ENCODE measurements at regions not wholly inside any gene's neighbourhood (a gene's known extent, or its start where the extent isn't known, plus 50 kb on each side); places are given as distances from the start of the nearest gene placed in this dataset.

DNA sequence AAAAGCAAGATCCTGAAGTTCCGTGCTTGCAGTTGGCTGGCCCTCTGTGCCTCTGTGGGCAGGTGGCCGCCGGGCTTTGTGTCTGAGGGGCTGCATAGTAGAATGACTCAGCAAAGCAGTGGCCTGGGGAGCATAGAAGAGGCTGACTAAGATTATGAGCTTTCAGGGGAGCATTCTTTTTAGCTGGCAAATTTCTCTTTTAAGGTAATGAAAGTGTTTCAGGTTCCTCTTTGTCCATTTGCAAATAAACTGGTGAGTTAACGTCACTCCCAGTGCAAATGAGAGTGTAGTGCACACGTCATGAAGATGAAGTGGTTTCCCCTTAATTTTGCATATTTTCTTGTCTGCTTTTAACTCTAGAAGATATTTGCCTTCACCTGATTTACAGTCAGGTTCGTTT lies 98.6 kb downstream of the BCL2L11 start:
- no peak for DNase-seq

DNA sequence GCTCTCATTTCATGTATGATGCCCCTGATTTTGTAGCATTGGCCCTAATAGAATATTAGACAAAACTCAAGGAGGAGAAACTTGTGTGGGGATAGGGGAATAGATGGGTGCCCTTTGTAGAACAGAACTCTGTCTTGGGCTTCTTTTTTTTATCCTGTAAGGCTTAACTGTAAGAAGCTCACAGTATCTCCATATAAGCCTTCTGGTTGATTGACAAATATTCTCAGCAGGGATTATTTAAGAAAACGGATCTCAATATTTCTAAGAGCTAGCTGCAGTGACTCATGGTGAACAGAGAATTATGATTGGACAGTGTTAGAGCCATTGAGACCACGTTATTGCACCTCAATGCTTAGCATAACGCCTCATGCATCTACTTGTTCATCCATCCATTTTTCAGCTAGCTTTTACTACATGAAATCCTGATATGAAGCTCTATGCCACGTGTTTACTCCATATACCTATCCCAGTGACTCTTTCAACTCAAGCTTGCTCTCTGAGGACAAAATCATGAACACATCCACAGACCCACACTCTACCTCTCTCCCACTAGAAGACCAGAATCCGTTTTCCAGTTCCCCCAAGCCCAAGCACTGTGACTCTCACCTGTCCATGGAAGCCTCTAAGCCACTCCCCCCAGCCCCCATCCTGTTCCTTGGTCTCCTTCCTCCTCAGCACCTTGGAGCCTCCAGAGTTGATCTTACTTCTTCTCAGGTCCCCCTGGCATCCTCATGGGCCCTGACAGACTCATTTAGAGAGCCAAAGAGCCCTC lies 99.2 kb downstream of the BCL2L11 start:
- no peak for DNase-seq

DNA sequence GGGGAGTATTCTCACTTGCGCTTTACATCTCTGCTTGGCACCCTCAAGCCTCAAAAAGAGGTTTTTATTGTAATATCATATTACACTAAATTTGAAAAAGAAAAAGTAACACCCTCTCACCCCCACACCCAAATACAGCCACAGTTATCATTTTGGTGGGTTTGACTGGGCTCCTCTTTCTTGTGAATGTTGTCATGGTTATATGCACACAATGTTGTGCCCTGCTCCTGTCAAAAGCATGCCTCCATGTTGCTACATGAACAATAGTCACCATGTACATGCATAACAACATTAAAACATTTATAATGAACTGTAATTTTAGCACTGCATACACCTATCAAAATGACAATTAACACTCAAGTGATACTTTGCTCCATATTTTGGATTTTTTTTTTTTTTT lies 100.2 kb downstream of the BCL2L11 start:
- no peak for DNase-seq

DNA sequence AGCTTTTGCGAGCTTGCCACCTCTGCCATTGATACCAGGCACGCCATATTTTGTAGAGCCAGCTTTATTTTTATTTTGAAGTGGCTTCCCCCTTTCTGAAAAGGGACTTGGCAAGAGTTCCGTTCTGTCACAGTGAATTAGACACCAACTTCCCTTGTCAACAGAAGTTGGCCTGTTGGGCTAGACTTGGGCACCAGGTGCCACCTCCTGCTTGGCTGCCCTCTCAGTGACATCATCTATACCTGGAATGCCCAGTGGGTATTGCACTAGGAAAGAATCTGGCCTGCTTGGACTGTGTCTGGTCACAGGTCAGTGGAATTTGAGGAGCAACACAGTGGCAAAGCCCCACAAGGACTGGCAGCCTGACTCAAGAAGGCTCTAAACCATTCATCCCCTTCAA lies 101.0 kb downstream of the BCL2L11 start:
- DNase-seq: no peak

DNA sequence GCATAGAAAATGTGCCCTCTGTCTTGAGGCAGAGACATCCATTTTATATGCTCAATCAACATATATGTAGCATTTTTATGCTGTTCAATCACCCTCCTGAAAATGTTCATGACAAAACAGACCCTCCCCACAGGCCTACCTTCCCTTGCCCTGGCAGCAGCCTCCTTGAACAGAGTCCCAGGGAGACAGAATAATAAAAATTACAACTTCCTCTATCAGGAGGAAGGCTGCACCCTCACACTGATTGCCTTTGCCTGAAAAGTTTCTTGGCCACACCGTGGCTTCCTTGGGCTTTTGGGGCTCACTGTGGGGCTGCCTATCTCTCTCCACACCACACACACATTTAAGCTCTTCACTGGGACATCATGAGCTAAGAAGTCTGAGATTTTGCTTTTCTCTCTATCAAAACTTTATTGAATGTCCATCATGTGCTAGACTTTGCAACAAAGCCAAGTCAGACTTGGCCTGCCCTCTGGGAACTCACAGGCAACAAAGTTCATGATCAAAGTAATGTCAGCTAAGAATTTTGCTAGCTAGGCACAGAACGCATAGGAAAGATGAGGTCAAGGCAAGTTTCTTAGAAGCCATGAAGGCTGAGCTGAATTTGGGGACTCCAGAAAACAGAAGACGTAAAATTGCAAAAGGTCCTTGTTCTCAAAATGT lies 101.6 kb downstream of the BCL2L11 start:
- no peak for DNase-seq

DNA sequence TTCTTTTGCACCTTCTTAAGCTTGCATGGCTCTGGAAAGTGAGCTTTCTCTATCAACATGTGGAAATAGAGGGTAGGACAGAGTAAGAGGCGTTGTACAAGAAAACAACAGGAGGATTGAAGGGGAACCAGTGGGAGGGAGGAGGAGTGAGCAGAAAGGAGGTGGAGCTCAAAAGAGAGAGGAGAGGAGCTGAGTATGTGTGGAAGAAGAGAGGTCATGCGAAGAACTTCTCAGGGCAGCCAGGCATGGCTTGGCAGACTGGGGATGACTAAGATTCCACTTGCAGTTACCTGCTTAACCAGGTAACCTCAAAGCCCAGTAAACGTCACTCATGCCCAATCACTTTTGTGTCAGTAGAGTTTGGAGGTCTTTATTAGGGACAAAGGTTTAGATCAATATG lies 105.1 kb downstream of the BCL2L11 start:
- DNase-seq: no peak

DNA sequence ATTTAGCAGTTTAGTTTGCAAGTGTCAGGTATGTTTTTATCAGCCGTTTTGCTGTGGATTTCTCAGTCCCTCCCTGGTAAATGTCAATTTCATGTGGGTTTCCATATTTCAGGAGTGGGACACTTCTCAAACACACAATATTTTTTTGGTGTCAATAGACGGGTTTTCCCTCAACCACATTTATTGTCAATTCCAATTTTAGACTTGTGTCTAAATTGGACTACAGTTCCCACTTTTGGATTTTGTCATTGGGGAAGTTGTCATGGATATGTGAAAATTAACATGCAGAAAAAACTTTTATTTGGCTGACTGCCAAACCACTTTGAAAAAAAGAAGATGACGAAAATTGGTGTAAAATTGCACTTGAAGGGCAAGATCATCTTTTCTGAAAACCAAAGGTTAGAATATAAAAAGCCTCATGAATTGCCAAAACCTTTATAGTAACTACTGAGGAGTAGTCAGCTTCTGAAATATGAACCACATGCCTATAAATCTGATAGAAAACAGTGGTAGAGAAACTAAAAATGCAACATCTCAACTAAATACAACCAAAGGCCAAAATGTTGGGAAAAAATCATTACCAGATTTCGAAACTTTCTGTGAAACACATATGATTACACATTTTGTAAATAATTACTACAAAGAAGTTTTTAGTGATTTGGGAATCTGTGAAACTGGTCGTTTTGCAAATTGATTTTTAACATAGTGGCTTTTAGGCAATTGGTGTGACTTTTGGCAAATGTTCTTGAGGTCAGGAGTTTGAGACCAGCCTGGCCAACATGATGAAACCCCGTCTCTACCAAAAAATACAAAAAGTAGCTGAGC lies 106.4 kb downstream of the BCL2L11 start:
- no peak for DNase-seq

DNA sequence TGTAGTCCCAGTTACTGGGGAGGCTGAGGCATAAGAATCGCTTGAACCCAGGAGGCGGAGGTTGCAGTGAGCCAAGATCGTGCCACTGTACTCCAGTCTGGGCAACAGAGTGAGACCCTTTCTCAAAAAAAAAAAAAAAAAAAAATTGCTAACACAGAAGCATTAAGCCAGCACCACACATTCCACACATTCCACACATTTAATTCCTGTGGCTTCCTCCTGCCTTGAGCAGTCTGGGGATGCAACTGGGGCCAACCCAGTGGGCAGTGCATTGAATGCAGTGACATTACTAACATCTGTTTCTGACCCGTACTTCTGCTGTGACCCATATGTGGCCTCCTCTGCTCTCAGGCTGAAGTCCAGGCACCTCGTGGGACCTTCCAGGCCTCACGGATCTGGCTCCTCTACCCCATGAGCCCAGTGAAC lies 107.0 kb downstream of the BCL2L11 start:
- no peak for DNase-seq

DNA sequence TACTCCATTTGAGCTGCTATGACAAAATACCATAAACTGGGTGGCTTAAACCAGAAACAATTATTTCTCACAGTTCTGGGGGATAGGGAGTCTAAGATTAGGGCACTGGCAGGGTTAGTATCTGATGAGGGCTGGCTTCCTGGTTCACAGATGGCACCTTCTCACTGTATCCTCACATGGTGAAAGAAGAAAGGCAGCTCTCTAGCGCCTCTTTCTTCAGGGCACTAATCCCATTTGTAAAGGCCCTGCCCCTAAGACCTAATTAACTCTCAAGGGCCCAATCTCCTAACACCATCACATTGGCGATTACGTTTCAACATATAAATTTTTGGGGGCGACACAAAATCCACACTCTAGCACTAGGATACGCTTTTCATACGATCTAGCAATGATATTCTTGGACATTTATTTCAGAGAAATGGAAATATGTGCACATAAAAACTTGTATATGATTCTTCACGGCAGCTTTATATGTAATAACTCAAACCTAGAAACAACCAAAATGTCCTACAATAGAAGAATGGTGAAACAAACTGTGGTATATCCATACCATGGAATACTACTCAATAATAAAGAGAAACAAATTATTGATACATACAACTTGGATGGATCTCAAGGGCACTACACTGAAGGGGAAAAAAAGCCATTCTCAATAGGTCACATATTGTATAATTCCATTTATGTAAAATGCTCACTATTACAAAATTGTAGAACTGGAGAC lies 111.0 kb downstream of the BCL2L11 start:
- no peak for DNase-seq

DNA sequence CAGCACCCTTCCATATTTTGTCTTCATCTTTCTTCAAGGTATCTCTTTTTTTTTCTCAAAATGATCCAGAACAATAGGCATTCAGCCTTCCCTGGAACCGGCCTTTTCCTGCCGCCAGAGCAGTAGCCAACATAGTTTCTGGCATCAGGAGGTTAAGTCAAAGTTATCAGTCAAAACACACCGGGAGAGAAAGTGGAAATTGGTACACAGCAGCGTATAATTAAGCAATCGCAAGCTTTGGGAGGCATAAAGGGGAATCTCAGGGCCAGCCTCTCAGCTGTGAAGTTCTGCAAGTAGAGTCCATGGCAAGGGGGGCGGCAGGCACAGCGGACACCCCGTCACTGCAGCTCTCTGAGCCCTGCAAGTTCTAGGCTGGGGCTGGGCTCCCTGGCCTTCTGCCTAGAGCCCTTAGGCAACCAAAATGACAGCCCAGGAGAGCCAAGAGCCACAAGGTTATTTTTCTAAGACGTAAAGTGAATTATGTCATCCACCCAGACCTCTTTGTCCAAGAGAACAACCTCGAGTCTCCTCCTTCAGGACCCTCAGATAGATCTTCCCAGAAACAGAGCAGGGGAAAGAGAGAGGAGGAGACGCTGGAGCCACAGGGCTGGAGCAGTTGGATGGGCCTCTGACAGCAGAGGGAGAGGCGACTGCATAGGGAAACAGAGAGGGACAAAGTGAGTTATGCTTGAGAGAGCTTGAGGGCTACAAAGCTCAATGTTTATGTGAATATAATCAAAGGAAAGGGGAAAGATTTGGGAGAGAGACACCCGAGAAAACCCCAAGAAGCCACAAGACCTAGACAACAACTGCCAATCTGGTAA lies 114.7 kb downstream of the BCL2L11 start:
- no peak for DNase-seq

DNA sequence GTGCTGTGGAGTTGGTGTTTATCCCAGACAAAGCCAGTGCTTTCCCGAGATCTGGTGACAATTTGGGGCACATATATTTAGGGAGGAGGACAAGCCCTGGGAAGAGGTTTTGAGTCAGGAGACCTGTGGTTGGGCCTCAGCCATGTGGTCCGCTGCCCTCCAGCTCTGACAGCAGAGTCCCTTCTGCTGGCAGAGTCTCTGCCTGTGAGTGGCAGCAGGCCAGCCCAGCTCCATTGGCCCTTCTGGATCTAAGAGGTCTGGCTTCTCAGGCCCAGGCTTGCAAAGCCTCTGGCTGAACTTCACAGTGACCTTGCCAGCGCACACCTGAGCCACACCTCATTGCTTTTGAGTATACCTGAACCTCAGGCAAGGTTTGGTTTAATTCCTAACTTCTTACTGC lies 115.3 kb downstream of the BCL2L11 start:
- DNase-seq: no peak

DNA sequence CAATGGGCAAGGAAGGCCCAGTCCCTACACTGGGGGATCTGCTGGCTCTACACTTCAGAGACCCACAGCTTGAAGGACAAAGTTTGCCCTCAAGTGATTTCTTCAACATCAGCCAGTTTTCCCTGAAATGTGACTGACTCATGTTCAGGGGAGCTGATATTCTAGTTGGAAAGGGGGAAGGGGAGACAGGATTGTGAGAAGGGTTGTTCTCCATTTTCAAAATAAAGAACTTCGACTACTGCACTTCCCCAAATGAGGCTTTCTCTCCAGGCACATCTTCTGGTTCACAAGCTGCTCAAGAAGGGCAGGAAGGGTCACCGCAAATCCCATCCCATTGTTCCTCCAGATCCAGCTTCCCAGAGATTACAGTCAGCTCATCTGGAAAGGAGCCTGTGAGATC lies 117.6 kb downstream of the BCL2L11 start:
- no peak for DNase-seq

DNA sequence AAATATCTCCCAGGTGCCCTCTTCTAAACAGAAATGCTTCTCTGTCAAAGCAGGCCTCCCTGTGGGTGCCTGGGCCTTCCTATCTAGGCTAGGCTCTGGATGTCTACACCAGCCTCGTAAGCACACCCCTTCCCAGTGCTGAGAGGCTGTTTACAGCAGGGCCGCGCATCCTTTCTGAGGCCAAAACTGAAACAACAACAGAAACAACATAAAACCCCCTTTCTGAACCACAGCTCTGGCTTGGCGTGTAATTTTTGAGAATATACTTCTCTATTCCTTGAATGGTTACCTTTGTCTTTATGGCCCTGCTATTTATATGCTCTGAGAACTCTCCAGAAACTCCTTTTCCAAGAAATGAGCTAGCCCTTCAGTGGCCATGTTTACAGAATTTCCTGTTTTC lies 118.4 kb downstream of the BCL2L11 start:
- no peak for DNase-seq

DNA sequence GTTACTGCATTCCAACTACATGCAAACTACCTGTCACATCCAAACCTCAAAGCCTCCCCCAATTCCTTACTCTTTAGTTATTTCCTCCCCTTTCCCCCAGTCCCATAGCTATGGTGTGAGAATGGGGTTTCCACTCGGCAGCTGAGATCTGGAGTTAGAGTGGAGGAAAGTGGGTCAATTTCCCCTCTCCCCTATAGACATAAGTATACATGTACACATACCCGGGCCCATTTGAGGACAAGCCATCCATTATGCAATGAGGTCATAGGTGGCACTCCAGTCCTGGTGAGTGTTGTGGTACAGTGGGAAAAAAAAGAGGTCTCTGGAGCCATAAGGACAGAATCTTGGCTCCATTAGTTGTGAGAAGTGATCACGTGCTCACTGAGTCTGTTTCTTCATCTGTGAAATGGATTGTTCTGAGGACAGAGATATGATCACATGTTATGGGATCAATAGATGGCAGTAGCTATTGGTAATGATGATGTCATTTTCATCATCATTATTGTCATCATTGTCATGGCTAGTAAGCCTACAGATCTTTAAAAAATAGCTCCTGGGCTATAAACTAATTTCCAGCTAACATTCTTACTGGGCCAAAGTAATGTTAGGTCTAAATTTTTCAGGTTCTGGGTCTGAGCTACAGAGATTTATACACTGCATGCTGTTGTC lies 119.0 kb downstream of the BCL2L11 start:
- no peak for DNase-seq

DNA sequence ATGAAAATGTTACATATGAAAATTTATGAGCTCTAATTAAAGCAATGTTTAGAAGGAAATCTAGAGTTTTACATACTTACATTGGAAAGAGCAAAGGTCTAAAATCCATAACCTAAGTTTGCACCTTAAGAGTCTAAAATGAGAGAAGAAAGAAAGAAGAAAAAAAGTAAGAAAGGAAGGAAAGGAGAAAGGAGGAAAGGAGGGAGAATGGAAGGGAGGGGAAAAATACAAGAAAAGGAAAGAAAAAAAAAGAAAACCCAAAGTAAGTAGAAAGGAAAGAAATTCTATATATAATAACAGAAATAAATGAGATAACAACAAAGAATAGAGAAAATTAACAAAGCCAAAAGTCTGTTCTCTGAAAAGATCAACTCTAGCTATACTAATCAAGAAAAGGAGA lies 122.6 kb downstream of the BCL2L11 start:
- no peak for DNase-seq

DNA sequence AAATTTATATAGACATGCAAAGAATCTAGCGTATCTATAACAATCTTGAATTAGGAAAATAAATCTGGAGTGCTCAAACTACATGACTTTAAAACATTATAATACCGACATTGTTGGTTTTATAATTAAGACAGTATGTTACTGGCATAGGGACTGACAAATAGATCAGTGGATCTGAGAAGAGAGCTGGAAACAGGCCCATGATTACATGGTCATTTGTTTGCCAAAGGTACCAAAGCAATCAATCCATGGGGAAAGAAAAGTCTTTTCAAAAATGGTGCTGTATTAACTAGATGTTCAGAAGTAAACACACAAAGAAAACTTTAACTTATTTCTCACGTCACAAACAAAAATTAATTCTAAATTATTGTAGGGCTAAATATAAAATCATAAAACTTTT lies 124.2 kb downstream of the BCL2L11 start:
- no peak for DNase-seq

DNA sequence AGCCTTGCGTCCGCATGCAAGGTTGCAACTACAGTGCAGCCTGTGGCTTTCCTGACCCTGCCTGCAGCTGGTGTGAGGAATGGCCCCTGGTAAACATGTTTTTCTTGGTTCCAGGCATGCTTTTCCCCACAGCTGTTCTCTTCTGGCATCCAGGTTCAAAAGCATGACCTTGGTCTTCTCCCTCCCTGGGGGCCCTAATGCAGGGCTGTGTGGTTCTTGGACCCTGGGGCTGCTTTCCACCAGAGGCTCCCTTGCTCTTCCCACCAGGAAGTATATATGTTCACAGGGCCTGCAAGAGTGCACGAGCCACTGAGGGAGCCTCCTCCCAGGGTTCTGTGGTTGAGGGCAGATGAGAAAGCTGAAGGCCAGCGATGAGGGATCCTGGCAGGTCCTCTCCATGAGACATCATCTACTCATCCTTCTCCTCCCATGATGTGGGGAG lies 125.9 kb downstream of the BCL2L11 start:
- no peak for DNase-seq

DNA sequence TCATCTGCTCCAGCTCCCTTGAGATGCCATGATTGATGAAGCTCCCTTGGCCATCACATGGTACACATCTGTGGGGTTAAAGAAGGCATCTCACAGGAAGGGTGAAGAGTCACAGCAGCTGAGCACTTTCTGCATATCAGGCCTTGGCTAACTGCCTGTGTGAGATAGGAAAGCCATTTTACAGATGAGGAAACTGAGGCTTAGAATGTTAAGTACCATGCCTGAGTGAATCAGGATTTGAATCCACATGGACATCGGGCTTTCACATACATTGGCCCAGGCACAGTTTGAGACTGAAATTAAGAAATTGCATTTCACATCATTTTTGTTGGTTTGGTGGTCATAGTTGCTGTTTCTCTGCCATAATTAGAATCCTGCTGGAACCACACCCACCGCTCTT lies 126.8 kb downstream of the BCL2L11 start:
- no peak for DNase-seq

DNA sequence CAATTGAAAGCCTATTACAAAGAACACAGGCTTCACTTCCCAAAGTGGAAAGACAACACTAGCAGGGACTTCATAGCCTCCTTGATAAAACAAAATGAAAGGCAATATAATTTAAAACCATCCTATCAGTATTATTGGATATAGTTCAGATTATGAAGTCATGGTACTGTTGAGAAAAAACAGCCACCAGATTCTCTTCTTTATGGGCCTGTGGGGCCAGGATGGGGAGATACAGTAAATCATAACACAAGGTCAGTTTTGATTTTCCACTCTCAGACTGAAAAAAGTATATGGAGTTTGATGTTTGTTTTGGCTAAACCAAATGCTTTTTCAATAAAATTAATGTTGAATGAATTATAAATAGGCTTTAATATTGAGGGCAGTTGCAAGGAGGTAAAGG lies 129.1 kb downstream of the BCL2L11 start:
- no peak for DNase-seq

DNA sequence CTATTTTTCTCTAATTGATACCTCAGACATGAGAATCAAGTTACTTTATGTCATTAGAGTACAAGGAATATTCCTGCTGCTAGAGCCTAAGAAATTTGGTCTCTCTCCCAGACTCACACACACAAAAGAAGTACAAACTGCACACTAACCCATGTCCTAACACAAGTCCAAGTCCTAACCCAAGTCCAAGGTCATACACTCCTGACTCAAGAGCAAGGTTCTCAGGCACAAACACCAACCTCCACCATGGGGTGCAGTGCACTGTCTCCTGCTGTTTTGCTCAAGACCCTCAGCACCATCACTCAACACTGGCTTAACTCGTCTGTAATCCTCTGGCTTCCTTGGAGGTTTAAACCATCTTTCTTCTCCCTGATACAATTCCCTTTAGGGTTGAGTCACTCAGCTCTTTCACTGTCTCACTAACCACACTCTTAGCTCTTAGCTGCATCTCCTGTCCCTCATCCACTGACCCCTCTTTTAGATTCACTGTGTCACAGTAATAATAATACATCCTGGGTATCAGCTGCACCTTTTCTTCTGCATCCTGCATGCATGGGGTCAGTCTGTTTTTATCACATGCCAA lies 129.8 kb downstream of the BCL2L11 start:
- no peak for DNase-seq

DNA sequence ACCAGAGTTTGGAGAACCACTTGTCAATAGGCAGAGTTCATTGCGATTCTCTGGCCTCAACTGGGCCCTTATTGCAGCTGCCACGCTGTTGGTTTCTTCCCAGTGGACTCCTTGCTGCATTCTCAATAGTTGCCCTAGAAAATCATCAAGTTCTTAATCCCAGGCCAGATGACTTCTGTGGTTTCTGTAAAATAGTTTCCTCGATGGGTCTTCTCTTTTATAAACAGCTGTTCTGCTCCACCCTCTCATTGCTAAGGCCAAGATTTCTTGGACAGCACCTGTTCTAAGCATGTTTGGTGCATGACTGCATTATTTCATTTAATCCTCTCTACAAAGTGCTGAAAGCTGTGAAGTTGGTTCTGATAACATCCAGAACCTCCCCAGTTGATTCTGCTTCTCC lies 131.0 kb downstream of the BCL2L11 start:
- no peak for DNase-seq

All from NCI-H1930 (cell line).